HEK293T (cell line): ENCODE measurements at regions not wholly inside any gene's neighbourhood (a gene's known extent, or its start where the extent isn't known, plus 50 kb on each side); places are given as distances from the start of the nearest gene placed in this dataset.

Source experiments
- ARNT ChIP-seq: fragments of 450-650 bp; IDR thresholded peaks from 2 replicates; pipeline ENCODE4 v1.6.1; 2017; ENCODE audit warnings: mild to moderate bottlenecking
- FOXA1 ChIP-seq: fragments of 450-650 bp; IDR thresholded peaks from 2 replicates; pipeline ENCODE4 v1.6.1; 2016; ENCODE audit warnings: mild to moderate bottlenecking
- HDGF ChIP-seq: fragments of 450-650 bp; IDR thresholded peaks from 2 replicates; pipeline ENCODE4 v1.6.1; 2017; ENCODE audit warnings: antibody characterized with exemption, borderline replicate concordance
- SUZ12 ChIP-seq: fragments of 450-650 bp; IDR thresholded peaks from 2 replicates; pipeline ENCODE4 v1.6.1; 2016; ENCODE audit warnings: mild to moderate bottlenecking
- TF ChIP-seq, protein P1 (sequence below): fragments of 450-650 bp; IDR thresholded peaks from 2 replicates; pipeline ENCODE4 v1.6.1; 2016

DNA sequence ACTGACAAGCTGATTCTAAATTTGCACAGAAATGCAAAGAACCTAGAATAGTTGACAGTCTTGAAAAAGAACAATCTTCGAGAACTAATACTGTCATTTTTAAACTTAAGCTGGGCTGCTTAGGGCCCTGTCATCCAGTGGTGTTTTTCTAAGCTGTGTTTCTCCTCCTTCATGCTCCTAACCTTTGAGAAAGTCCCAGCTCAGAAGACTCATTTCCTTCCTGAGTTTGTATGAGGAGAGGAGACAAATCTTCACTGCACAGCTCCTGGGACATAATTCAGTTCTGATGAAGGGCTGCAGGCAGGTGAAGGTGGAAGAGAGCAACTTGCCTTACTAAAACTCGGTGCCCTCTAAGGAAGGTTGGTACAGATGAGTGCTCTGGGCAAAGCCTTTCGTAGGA, 109.5 kb upstream of the ANKRD55 start:
- TF ChIP-seq HDGF (no peak), SUZ12 (no peak), ARNT (no peak), FOXA1 (no peak)
- TF ChIP-seq, protein P1, sequence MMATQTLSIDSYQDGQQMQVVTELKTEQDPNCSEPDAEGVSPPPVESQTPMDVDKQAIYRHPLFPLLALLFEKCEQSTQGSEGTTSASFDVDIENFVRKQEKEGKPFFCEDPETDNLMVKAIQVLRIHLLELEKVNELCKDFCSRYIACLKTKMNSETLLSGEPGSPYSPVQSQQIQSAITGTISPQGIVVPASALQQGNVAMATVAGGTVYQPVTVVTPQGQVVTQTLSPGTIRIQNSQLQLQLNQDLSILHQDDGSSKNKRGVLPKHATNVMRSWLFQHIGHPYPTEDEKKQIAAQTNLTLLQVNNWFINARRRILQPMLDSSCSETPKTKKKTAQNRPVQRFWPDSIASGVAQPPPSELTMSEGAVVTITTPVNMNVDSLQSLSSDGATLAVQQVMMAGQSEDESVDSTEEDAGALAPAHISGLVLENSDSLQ: no peak
